ENCODE measurements at regions not wholly inside any gene's neighbourhood (a gene's known extent, or its start where the extent isn't known, plus 50 kb on each side); places are given as distances from the start of the nearest gene placed in this dataset.

GRCh38 chr9:81002906-81003305 is 686.4 kb downstream of the TLE1 start:
- H3K27ac ChIP-seq (ENCODE audit: extremely low read length, insufficient read depth, low read length), result no peak overlapping the region
- H3K9me3 ChIP-seq (ENCODE audit: low read length), result no peaks in the 10 kb centered on the region
- in situ Hi-C loops (cut with HindIII; ENCODE audit: extremely low pct_ligation_motif_present, low pct_unique_long_range_greater_than_20kb), result no loop called here
- CTCF ChIA-PET (ENCODE audit: low intra/inter-chr PET ratio, low total read pairs), result no interaction called here
- TF ChIP-seq ZNF44 (CRISPR knock-in tag; IDR thresholded peaks at IDR 0.05) (no peak), ZNF432 (CRISPR knock-in tag; IDR thresholded peaks at IDR 0.05; ENCODE audit: borderline replicate concordance) (no peak), IKZF1 (IDR thresholded peaks at IDR 0.05) (no peak), ZNF850 (CRISPR knock-in tag; conservative IDR thresholded peaks at IDR 0.05) (no peak), RERE (CRISPR knock-in tag; IDR thresholded peaks at IDR 0.05; ENCODE audit: low read depth) (no peak), HNF1B (CRISPR knock-in tag; IDR thresholded peaks at IDR 0.05) (no peak), MXD1 (CRISPR knock-in tag; IDR thresholded peaks at IDR 0.05) (no peak), TERF1 (CRISPR knock-in tag; IDR thresholded peaks at IDR 0.05) (no peak), MLLT10 (CRISPR knock-in tag; IDR thresholded peaks at IDR 0.05) (no peak), ZNF121 (CRISPR knock-in tag; IDR thresholded peaks at IDR 0.05) (no peak), ZMYM4 (CRISPR knock-in tag; IDR thresholded peaks at IDR 0.05) (no peak), NR2F6 (IDR thresholded peaks at IDR 0.05) (no peak), NR2F6 (CRISPR knock-in tag; IDR thresholded peaks at IDR 0.05) (no peak), ZNF326 (CRISPR knock-in tag; IDR thresholded peaks at IDR 0.05; ENCODE audit: borderline replicate concordance) (no peak), KLF12 (CRISPR knock-in tag; IDR thresholded peaks at IDR 0.05; ENCODE audit: borderline replicate concordance) (no peak), THAP7 (CRISPR knock-in tag; IDR thresholded peaks at IDR 0.05) (no peak)
- H3K4me2 ChIP-seq (ENCODE audit: low read depth, low read length), result no peak overlapping the region
- H3K79me2 ChIP-seq (ENCODE audit: insufficient read depth, low read length), result no peaks in the 10 kb centered on the region
- no peak for ATAC-seq
- BruUV-seq (replicated peaks), result no TSS peak
- no peaks in the 10 kb centered on the region for H3K4me1 ChIP-seq (ENCODE audit: insufficient read depth, low read length)
- DNase-seq (ENCODE audit: low spot score), result no peak
- H3K9ac ChIP-seq (ENCODE audit: insufficient read depth, low read depth, low read length), result no peak overlapping the region
- intact Hi-C loops (cut with micrococcal nuclease; ENCODE audit: unreplicated experiment), result no loop called here
- no peak overlapping the region for H3K4me3 ChIP-seq (replicated peaks in 1 of 3; ENCODE audit: insufficient read depth in 1 of 3, low read depth in 2 of 3, low read length in 3 of 3)
- H2AFZ ChIP-seq (ENCODE audit: low read length), result no peak overlapping the region
- FAIRE-seq, result no peak
- POLR2A ChIA-PET, result no interaction called here
- no peaks in the 10 kb centered on the region for H3K36me3 ChIP-seq (replicated peaks in 1 of 2; ENCODE audit: control insufficient read depth in 1 of 2, insufficient read depth in 2 of 2, low read length in 2 of 2)
- no peaks in the 10 kb centered on the region for H3K27me3 ChIP-seq (ENCODE audit: control insufficient read depth in 1 of 2, insufficient read depth in 2 of 2, low read length in 2 of 2)
- H4K20me1 ChIP-seq (ENCODE audit: insufficient read depth, low read length), result no peaks in the 10 kb centered on the region
